Mesothelial cell of epicardium (in vitro differentiated cells): ENCODE measurements at regions not wholly inside any gene's neighbourhood (a gene's known extent, or its start where the extent isn't known, plus 50 kb on each side); places are given as distances from the start of the nearest gene placed in this dataset.

Experiments used
- DNase-seq, 2 experiments: peaks; one replicate each; pipeline ENCODE4 v3.0.0; 2021; ENCODE audit warnings: low spot score in 2 of 2; ENCODE audit not compliant: unreplicated experiment in 2 of 2
- H3K27ac Mint-ChIP-seq: 2 replicates; pipeline ENCODE4 v1.8.0; 2021; ENCODE audit warnings: mixed read lengths
- H3K27me3 Mint-ChIP-seq: 2 replicates; pipeline ENCODE4 v1.8.0; 2021; ENCODE audit warnings: low read depth, mixed read lengths
- H3K36me3 Mint-ChIP-seq: 2 replicates; pipeline ENCODE4 v1.8.0; 2021; ENCODE audit warnings: mixed read lengths
- H3K4me1 Mint-ChIP-seq: 2 replicates; pipeline ENCODE4 v1.8.0; 2021; ENCODE audit warnings: mixed read lengths
- H3K4me3 Mint-ChIP-seq: 2 replicates; pipeline ENCODE4 v1.8.0; 2021; ENCODE audit warnings: mild to moderate bottlenecking, moderate library complexity, mixed read lengths
- H3K9me3 Mint-ChIP-seq: 2 replicates; pipeline ENCODE4 v1.8.0; 2021; ENCODE audit warnings: mixed read lengths
- CTCF ChIP-seq: fragments of 200-600 bp; sonication (generic); IDR thresholded peaks from one replicate; pipeline ENCODE4 v1.5.0; 2021; ENCODE audit warnings: antibody characterized with exemption; ENCODE audit not compliant: unreplicated experiment

GRCh38 chr2:10191554-10191953, 69.0 kb downstream of the RRM2 start:
- H3K27me3 Mint-ChIP-seq: no peaks in the 10 kb centered on the region
- H3K36me3 Mint-ChIP-seq: no peaks in the 10 kb centered on the region
- peaks cover 17% of the 10 kb centered on the region for H3K4me1 Mint-ChIP-seq
- DNase-seq: no peak
- TF ChIP-seq CTCF: no peak
- H3K27ac Mint-ChIP-seq: no peak overlapping the region
- H3K4me3 Mint-ChIP-seq: no peak overlapping the region
- H3K9me3 Mint-ChIP-seq: peaks cover 5% of the 10 kb centered on the region

- Mint-ChIP-seq H3K36me3 (no peaks in the 10 kb centered on the region), H3K27ac (no peak overlapping the region), H3K4me3 (no peak overlapping the region), H3K27me3 (no peaks in the 10 kb centered on the region), H3K4me1 (peaks cover 17% of the 10 kb centered on the region), H3K9me3 (peaks cover 5% of the 10 kb centered on the region)
- no peak for DNase-seq
- no peak for TF ChIP-seq CTCF
Observed at GRCh38 chr2:10192392-10193015, 70.0 kb downstream of the RRM2 start.

GRCh38 chr2:10193276-10193795, 70.8 kb downstream of the RRM2 start:
- H3K4me1 Mint-ChIP-seq: peaks cover 17% of the 10 kb centered on the region
- no peak for DNase-seq
- peaks cover 5% of the 10 kb centered on the region for H3K9me3 Mint-ChIP-seq
- TF ChIP-seq CTCF: no peak
- no peaks in the 10 kb centered on the region for H3K27me3 Mint-ChIP-seq
- H3K36me3 Mint-ChIP-seq: no peaks in the 10 kb centered on the region
- H3K27ac Mint-ChIP-seq: no peak overlapping the region
- H3K4me3 Mint-ChIP-seq: no peak overlapping the region

- no peaks in the 10 kb centered on the region for H3K27me3 Mint-ChIP-seq
- H3K9me3 Mint-ChIP-seq: peaks cover 13% of the 10 kb centered on the region
- TF ChIP-seq CTCF: no peak
- H3K27ac Mint-ChIP-seq: no peak overlapping the region
- H3K4me1 Mint-ChIP-seq: peaks cover 17% of the 10 kb centered on the region
- H3K36me3 Mint-ChIP-seq: peaks cover 7% of the 10 kb centered on the region
- H3K4me3 Mint-ChIP-seq: no peak overlapping the region
- DNase-seq: no peak
Observed at GRCh38 chr2:10193851-10194820, 71.6 kb downstream of the RRM2 start.

- no peaks in the 10 kb centered on the region for H3K27me3 Mint-ChIP-seq
- peak overlapping the region; percentile 25 for H3K27ac Mint-ChIP-seq
- no peak for TF ChIP-seq CTCF
Observed at GRCh38 chr2:10195278-10196109, 73.0 kb downstream of the RRM2 start.

More at GRCh38 chr2:10195278-10196109, 73.0 kb downstream of the RRM2 start:
- no peak for DNase-seq
- Mint-ChIP-seq H3K9me3 (peaks cover 9% of the 10 kb centered on the region), H3K36me3 (peaks cover 7% of the 10 kb centered on the region), H3K4me1 (peaks cover 17% of the 10 kb centered on the region), H3K4me3 (no peak overlapping the region)
